GM19452 (cell line): ENCODE measurements at regions not wholly inside any gene's neighbourhood (a gene's known extent, or its start where the extent isn't known, plus 50 kb on each side); places are given as distances from the start of the nearest gene placed in this dataset.

ENCODE experiments used
- ATAC-seq: cut with Tn5 transposase; IDR thresholded peaks from one replicate; pipeline ENCODE4 v1.9.1; 2021; ENCODE audit not compliant: unreplicated experiment

GRCh38 chr11:25317216-25317615 lies 820.4 kb downstream of the LUZP2 start:
- ATAC-seq, result no peak

GRCh38 chr11:25319127-25319526 lies 822.3 kb downstream of the LUZP2 start:
- ATAC-seq, result no peak

GRCh38 chr11:25327656-25328055 lies 830.8 kb downstream of the LUZP2 start:
- ATAC-seq, result no peak

GRCh38 chr11:25339281-25339680 lies 842.4 kb downstream of the LUZP2 start:
- no peak for ATAC-seq

GRCh38 chr11:25349537-25349936 lies 852.7 kb downstream of the LUZP2 start:
- no peak for ATAC-seq

- no peak for ATAC-seq
These were observed 854.3 kb downstream of the LUZP2 start for GRCh38 chr11:25350899-25351803.

- ATAC-seq, result no peak
These were observed 860.3 kb downstream of the LUZP2 start for GRCh38 chr11:25357133-25357532.

GRCh38 chr11:25377466-25377865 lies 880.6 kb downstream of the LUZP2 start:
- ATAC-seq, result no peak

- ATAC-seq, result no peak
These were observed 900.0 kb downstream of the LUZP2 start for GRCh38 chr11:25396847-25397246.

- ATAC-seq, result no peak
These were observed 911.3 kb downstream of the LUZP2 start for GRCh38 chr11:25408146-25408545.

GRCh38 chr11:25415793-25416192 lies 916.1 kb upstream of the ANO3 start:
- ATAC-seq, result no peak

GRCh38 chr11:25423436-25424199 lies 908.3 kb upstream of the ANO3 start:
- no peak for ATAC-seq

- no peak for ATAC-seq
These were observed 899.6 kb upstream of the ANO3 start for GRCh38 chr11:25432376-25432775.

GRCh38 chr11:25435197-25435596 lies 896.7 kb upstream of the ANO3 start:
- no peak for ATAC-seq

- no peak for ATAC-seq
These were observed 895.6 kb upstream of the ANO3 start for GRCh38 chr11:25436326-25436725.

GRCh38 chr11:25441421-25441820 lies 890.5 kb upstream of the ANO3 start:
- no peak for ATAC-seq

GRCh38 chr11:25449091-25449490 lies 882.8 kb upstream of the ANO3 start:
- ATAC-seq, result no peak

GRCh38 chr11:25453471-25453870 lies 878.5 kb upstream of the ANO3 start:
- no peak for ATAC-seq

GRCh38 chr11:25456211-25456610 lies 875.7 kb upstream of the ANO3 start:
- no peak for ATAC-seq

- no peak for ATAC-seq
These were observed 847.9 kb upstream of the ANO3 start for GRCh38 chr11:25483915-25484635.

GRCh38 chr11:25485315-25485714 lies 846.6 kb upstream of the ANO3 start:
- ATAC-seq, result no peak
